ENCODE measurements at regions not wholly inside any gene's neighbourhood (a gene's known extent, or its start where the extent isn't known, plus 50 kb on each side); places are given as distances from the start of the nearest gene placed in this dataset.

DNA sequence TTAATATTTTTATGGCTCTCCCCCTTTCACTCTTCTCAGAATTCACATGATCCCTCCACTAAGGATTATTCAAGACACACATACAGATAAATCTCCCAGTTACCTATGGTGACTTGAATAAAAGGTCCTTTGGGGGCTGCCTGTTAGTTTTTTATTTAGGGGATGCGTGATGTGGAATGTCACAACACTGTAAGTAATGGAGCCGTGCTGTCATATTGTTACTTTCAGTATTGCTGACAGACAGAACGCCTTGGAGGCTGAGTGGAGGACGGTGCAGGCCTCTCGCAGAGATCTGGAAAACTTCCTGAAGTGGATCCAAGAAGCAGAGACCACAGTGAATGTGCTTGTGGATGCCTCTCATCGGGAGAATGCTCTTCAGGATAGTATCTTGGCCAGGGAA, 291.7 kb downstream of the UTRN start:
- TF ChIP-seq, protein P1, sequence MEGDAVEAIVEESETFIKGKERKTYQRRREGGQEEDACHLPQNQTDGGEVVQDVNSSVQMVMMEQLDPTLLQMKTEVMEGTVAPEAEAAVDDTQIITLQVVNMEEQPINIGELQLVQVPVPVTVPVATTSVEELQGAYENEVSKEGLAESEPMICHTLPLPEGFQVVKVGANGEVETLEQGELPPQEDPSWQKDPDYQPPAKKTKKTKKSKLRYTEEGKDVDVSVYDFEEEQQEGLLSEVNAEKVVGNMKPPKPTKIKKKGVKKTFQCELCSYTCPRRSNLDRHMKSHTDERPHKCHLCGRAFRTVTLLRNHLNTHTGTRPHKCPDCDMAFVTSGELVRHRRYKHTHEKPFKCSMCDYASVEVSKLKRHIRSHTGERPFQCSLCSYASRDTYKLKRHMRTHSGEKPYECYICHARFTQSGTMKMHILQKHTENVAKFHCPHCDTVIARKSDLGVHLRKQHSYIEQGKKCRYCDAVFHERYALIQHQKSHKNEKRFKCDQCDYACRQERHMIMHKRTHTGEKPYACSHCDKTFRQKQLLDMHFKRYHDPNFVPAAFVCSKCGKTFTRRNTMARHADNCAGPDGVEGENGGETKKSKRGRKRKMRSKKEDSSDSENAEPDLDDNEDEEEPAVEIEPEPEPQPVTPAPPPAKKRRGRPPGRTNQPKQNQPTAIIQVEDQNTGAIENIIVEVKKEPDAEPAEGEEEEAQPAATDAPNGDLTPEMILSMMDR (conservative IDR thresholded peaks at IDR 0.05), result no peak
- no peak for TF ChIP-seq ZFX (IDR thresholded peaks at IDR 0.05)

Data from C4-2B (cell line).